ENCODE measurements at regions not wholly inside any gene's neighbourhood (a gene's known extent, or its start where the extent isn't known, plus 50 kb on each side); places are given as distances from the start of the nearest gene placed in this dataset.

DNA sequence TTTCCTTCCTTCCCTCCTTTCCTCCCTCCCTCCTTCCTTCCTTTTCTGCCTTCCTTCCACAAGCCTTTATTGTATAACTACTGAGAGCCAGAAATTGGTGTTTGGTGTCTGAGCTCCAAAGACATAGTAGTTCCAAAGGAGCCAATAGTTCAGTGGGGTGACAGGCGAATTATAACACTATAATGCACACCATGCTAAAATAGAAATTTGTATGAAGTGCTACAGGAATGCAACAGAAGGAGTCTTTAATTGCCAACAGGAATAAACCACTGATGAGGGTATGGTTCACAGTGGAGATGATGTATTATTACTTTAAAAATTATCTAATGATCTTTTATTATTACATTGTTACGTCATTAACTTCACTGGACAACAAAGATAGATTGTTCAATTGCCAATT is 158.8 kb upstream of the SP8 start:
- Mint-ChIP-seq H3K27me3 (ENCODE audit: low read depth in 3 of 3) (peaks cover 0 to 3% (median 1%) of the 10 kb centered on the region in 3 donors), H3K27ac (no peak overlapping the region), H3K4me1 (no peaks in the 10 kb centered on the region), H3K4me3 (no peak overlapping the region), H3K9me3 (peaks cover 5 to 21% (median 13%) of the 10 kb centered on the region in 7 donors), H3K36me3 (no peaks in the 10 kb centered on the region)
- H3K27me3 ChIP-seq (ENCODE audit: control insufficient read depth in 2 of 2, insufficient read depth in 2 of 2, low read length in 2 of 2) = no peaks in the 10 kb centered on the region
- DNase-seq = no peak
- no peak overlapping the region for H3K4me2 ChIP-seq (replicated peaks; ENCODE audit: extremely low read depth, low read length, poor library complexity, severe bottlenecking)
- no peak overlapping the region for H3K4me3 ChIP-seq (replicated peaks in 1 of 3; ENCODE audit: low read depth in 2 of 3, low read length in 3 of 3)
- no peak overlapping the region for H2AFZ ChIP-seq (ENCODE audit: insufficient read depth, low read depth, low read length, poor library complexity, severe bottlenecking)
- no peaks in the 10 kb centered on the region for H3K36me3 ChIP-seq (replicated peaks in 1 of 2; ENCODE audit: control insufficient read depth in 1 of 2, insufficient read depth in 2 of 2, low read length in 2 of 2)
- no peaks in the 10 kb centered on the region for H4K20me1 ChIP-seq (ENCODE audit: insufficient read depth, low read length)
- WGBS (ENCODE audit: insufficient coverage) = no CpG with 5 or more reads among the region's 2 CpGs
- intact Hi-C loops (cut with micrococcal nuclease) = no loop called here
- H3K79me2 ChIP-seq (ENCODE audit: insufficient read depth, low read length) = no peaks in the 10 kb centered on the region
- peaks cover 5 to 15% of the 10 kb centered on the region in 2 donors for H3K9me3 ChIP-seq (replicated peaks in 1 of 2; ENCODE audit: control insufficient read depth in 1 of 2, insufficient read depth in 1 of 2, low read length in 2 of 2)
- no peak overlapping the region for H3K9ac ChIP-seq (ENCODE audit: insufficient read depth, low read length, poor library complexity, severe bottlenecking)
- no peak overlapping the region for H3K27ac ChIP-seq (ENCODE audit: low read depth in 1 of 2, low read length in 2 of 2)
- TF ChIP-seq, protein P1, sequence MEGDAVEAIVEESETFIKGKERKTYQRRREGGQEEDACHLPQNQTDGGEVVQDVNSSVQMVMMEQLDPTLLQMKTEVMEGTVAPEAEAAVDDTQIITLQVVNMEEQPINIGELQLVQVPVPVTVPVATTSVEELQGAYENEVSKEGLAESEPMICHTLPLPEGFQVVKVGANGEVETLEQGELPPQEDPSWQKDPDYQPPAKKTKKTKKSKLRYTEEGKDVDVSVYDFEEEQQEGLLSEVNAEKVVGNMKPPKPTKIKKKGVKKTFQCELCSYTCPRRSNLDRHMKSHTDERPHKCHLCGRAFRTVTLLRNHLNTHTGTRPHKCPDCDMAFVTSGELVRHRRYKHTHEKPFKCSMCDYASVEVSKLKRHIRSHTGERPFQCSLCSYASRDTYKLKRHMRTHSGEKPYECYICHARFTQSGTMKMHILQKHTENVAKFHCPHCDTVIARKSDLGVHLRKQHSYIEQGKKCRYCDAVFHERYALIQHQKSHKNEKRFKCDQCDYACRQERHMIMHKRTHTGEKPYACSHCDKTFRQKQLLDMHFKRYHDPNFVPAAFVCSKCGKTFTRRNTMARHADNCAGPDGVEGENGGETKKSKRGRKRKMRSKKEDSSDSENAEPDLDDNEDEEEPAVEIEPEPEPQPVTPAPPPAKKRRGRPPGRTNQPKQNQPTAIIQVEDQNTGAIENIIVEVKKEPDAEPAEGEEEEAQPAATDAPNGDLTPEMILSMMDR (IDR thresholded peaks at IDR 0.05) = no peak
- no peaks in the 10 kb centered on the region for H3K4me1 ChIP-seq (ENCODE audit: control insufficient read depth in 1 of 2, insufficient read depth in 2 of 2, low read length in 2 of 2)

DNA sequence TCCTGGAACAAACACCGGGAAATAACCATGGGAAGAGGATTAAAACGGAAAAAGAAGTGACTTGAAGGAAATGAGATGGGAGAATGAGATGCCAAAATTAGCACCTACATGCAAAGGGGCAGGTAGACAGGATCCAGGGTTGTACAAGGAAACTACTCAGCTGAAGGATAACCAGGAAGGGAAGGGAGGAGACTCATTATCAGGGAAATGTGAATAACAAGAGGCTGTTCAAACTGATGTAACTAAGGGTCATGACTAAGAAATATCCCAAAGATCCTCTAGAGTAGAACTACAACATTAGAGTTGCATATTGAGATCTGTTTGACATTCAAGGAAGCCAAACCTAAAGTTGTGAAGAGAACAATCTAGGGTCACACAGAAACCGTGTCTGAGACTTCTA is 166.2 kb upstream of the SP8 start:
- Histone ChIP-seq H3K79me2 (ENCODE audit: insufficient read depth, low read length) (no peaks in the 10 kb centered on the region), H3K4me3 (replicated peaks in 1 of 3; ENCODE audit: low read depth in 2 of 3, low read length in 3 of 3) (no peak overlapping the region), H2AFZ (ENCODE audit: insufficient read depth, low read depth, low read length, poor library complexity, severe bottlenecking) (no peak overlapping the region), H3K36me3 (replicated peaks in 1 of 2; ENCODE audit: control insufficient read depth in 1 of 2, insufficient read depth in 2 of 2, low read length in 2 of 2) (no peaks in the 10 kb centered on the region), H4K20me1 (ENCODE audit: insufficient read depth, low read length) (no peaks in the 10 kb centered on the region), H3K27me3 (ENCODE audit: control insufficient read depth in 2 of 2, insufficient read depth in 2 of 2, low read length in 2 of 2) (no peaks in the 10 kb centered on the region), H3K4me1 (ENCODE audit: control insufficient read depth in 1 of 2, insufficient read depth in 2 of 2, low read length in 2 of 2) (no peaks in the 10 kb centered on the region), H3K9me3 (replicated peaks in 1 of 2; ENCODE audit: control insufficient read depth in 1 of 2, insufficient read depth in 1 of 2, low read length in 2 of 2) (no peaks in the 10 kb centered on the region), H3K4me2 (replicated peaks; ENCODE audit: extremely low read depth, low read length, poor library complexity, severe bottlenecking) (no peak overlapping the region), H3K27ac (ENCODE audit: low read depth in 1 of 2, low read length in 2 of 2) (no peak overlapping the region), H3K9ac (ENCODE audit: insufficient read depth, low read length, poor library complexity, severe bottlenecking) (no peak overlapping the region)
- no peak overlapping the region for H3K27ac Mint-ChIP-seq
- peaks cover 0 to 10% (median 3%) of the 10 kb centered on the region in 7 donors for H3K9me3 Mint-ChIP-seq
- no peak overlapping the region for H3K4me3 Mint-ChIP-seq
- TF ChIP-seq, protein P1 (IDR thresholded peaks at IDR 0.05) = no peak
- H3K27me3 Mint-ChIP-seq (ENCODE audit: low read depth in 3 of 3) = peaks cover 1 to 3% (median 3%) of the 10 kb centered on the region in 3 donors
- intact Hi-C loops (cut with micrococcal nuclease) = no loop called here
- H3K36me3 Mint-ChIP-seq = no peaks in the 10 kb centered on the region
- no peaks in the 10 kb centered on the region for H3K4me1 Mint-ChIP-seq
- 100% methylated on average over 2 of the region's 3 CpGs for WGBS (ENCODE audit: insufficient coverage)
- DNase-seq = no peak

Data from CD14-positive monocyte (primary cell).